Glomerular visceral epithelial cell (primary cell): ENCODE measurements at regions not wholly inside any gene's neighbourhood (a gene's known extent, or its start where the extent isn't known, plus 50 kb on each side); places are given as distances from the start of the nearest gene placed in this dataset.

Experiments used
- DNase-seq: peaks from one replicate; pipeline ENCODE4 v3.0.0-alpha.2; 2016; ENCODE audit errors: extremely low spot score

DNA sequence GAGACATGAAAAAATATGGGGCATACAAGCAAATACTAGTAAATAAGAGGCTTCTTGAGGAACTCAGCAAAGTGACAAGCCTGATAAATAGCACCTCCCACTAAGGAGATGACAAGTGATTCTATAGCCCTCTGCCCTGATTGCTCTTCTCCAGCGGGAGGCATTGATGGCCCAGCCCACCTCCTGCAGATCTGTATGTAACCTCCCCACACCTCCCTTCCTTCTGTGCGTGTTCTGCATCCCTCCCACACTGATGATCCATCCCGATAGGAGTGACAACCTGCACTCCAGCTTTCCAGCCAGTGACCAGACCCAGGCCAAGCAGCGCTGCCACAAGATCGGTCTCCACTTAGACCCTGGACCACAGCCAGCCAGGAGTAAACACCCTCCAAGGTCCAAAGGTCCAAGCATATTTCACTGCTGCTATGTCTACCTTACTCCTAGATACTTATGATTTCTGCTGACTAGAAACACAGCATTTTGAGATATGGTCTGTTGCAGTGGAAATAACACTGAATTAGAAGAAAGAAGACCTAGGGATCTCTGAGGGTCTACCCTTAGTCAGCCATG lies 176.1 kb downstream of the BRINP2 start:
- no peak for DNase-seq

GRCh38 chr1:177343445-177343844 lies 172.7 kb downstream of the BRINP2 start:
- DNase-seq: no peak

GRCh38 chr1:177341773-177342172 lies 171.0 kb downstream of the BRINP2 start:
- no peak for DNase-seq

- DNase-seq: no peak
Observed at GRCh38 chr1:177340601-177341067, 169.9 kb downstream of the BRINP2 start.

DNA sequence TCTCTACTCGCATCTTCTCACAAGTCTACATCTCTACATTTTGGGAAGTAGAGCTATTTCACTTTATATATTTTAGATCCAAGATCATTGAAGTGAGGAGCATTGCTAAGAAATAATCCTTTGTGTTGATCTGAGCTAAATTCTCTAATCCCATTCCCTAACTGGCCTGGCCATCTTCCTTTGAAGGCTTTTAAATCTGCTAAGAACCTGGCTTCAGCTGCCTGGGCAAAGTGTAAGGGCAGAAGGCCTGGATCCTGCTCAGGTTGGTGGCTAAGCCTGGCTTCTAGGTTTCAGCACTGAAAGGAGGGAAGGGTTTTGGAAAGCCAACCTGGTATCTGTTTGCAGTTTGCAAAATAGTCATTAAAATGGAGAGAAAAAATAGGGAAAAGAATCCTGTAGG lies 167.6 kb downstream of the BRINP2 start:
- DNase-seq: no peak

DNA sequence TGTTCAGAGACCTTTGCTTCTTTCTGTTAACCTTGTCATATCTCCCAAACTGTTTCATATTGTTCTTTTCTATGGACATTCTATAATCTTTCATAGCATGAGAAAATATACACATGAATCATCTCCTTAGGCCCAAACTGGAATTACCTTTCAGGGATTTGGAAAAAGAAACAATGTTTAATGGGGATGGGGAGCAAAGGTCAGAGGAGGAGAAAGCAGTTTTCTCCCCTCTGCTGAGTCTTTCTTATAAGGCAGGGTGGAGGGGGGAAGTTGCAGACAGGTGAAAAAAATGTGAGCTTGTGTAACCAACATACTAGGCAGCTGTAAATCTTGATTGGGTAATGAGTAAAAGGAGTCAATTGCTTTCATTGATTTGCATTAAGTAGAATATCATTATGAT lies 164.1 kb downstream of the BRINP2 start:
- no peak for DNase-seq

GRCh38 chr1:177333936-177334595 lies 163.3 kb downstream of the BRINP2 start:
- DNase-seq: no peak
